NCI-H2029 (cell line): ENCODE measurements at regions not wholly inside any gene's neighbourhood (a gene's known extent, or its start where the extent isn't known, plus 50 kb on each side); places are given as distances from the start of the nearest gene placed in this dataset.

ENCODE experiments used
- DNase-seq: peaks from one replicate; lab custom pipeline; 2025; lab: John Stamatoyannopoulos, UW

GRCh38 chr3:18883571-18883970 lies 264.7 kb upstream of the KCNH8 start:
- DNase-seq, result no peak

- no peak for DNase-seq
Measured at GRCh38 chr3:18880691-18881090, 267.6 kb upstream of the KCNH8 start.

- no peak for DNase-seq
Measured at GRCh38 chr3:18872466-18872865, 275.8 kb upstream of the KCNH8 start.

- no peak for DNase-seq
Measured at GRCh38 chr3:18870642-18871041, 277.7 kb upstream of the KCNH8 start.

GRCh38 chr3:18870074-18870640 lies 278.2 kb upstream of the KCNH8 start:
- no peak for DNase-seq

GRCh38 chr3:18868911-18869689 lies 279.2 kb upstream of the KCNH8 start:
- no peak for DNase-seq

- no peak for DNase-seq
Measured at GRCh38 chr3:18866899-18867298, 281.4 kb upstream of the KCNH8 start.

GRCh38 chr3:18864933-18865731 lies 283.2 kb upstream of the KCNH8 start:
- no peak for DNase-seq

GRCh38 chr3:18862077-18862476 lies 286.2 kb upstream of the KCNH8 start:
- DNase-seq, result no peak

- DNase-seq, result no peak
Measured at GRCh38 chr3:18861137-18861536, 287.2 kb upstream of the KCNH8 start.

GRCh38 chr3:18853269-18853668 lies 295.0 kb upstream of the KCNH8 start:
- DNase-seq, result no peak

- DNase-seq, result no peak
Measured at GRCh38 chr3:18847583-18848197, 300.6 kb upstream of the KCNH8 start.

- DNase-seq, result no peak
Measured at GRCh38 chr3:18843983-18844382, 304.3 kb upstream of the KCNH8 start.

GRCh38 chr3:18843188-18843587 lies 305.1 kb upstream of the KCNH8 start:
- no peak for DNase-seq

- DNase-seq, result no peak
Measured at GRCh38 chr3:18841422-18842343, 306.6 kb upstream of the KCNH8 start.

GRCh38 chr3:18840535-18841137 lies 307.7 kb upstream of the KCNH8 start:
- no peak for DNase-seq

- no peak for DNase-seq
Measured at GRCh38 chr3:18838758-18839157, 309.6 kb upstream of the KCNH8 start.

GRCh38 chr3:18837137-18837755 lies 311.1 kb upstream of the KCNH8 start:
- no peak for DNase-seq

GRCh38 chr3:18835021-18835420 lies 313.3 kb upstream of the KCNH8 start:
- no peak for DNase-seq

- DNase-seq, result no peak
Measured at GRCh38 chr3:18830087-18830486, 318.2 kb upstream of the KCNH8 start.

- no peak for DNase-seq
Measured at GRCh38 chr3:18828637-18829036, 319.7 kb upstream of the KCNH8 start.
